ENCODE measurements at regions not wholly inside any gene's neighbourhood (a gene's known extent, or its start where the extent isn't known, plus 50 kb on each side); places are given as distances from the start of the nearest gene placed in this dataset.
"Not testable (repeated sequence)": the region's sequence is repeated elsewhere in the genome, so short reads cannot be mapped to it uniquely, and the experiment has no call there.

DNA sequence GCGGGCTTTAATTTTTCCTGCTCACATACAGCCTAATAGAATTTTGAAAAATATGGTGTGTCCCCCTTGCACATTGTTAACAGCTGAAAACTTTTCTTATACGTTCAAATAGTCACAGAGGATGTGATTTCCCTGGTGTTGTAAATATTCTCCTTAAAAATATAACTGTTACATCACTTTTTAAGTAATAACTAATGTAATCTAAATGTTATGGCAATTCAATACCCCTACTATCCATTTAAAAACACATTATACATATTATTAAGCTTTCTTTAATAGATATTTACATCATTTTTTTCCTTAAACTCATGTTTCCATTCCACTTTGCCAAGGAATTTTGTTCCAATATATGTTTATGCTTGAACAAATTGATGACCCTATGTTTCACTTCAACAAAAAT is 85.5 kb upstream of the S1PR1 start:
- no peak for DNase-seq

DNA sequence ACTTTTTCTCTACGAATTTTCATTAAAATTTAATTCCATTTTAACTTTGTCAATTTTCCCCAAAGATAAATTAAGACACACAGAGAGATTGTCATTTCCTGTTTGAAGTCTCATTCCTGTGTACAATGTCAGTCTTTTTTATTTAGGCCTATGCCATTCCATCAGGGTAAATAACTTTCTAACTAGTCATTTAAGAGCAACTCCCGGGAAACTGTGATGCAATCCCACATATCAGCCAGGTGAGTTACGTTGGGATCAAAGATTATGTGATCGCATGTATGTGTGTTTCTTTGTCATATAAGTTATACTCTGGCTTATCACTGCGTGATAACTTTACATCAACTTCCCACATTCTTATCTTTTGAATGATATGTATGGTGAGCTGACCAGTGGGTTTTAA is 86.1 kb upstream of the S1PR1 start:
- peak; percentile 58 for DNase-seq

DNA sequence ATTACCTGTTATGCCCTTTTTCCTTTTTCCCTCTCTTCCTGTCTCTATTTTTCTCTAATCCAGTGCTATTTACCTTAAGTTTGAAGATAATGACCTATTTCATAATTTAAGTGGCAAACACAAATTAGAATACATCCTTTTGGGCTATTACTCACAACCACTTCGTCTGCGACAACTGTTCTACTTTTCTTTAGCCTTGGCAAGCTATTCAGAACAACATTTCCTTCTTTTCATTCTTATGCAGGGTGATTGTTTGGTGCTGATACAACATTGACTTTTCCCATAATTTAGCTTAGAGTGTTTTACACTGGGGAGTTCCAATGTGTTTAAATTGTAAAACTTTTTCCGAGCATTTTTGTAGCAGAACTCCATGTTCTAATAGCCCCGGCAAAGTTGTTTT is 86.6 kb upstream of the S1PR1 start:
- peak; percentile 71 for DNase-seq

DNA sequence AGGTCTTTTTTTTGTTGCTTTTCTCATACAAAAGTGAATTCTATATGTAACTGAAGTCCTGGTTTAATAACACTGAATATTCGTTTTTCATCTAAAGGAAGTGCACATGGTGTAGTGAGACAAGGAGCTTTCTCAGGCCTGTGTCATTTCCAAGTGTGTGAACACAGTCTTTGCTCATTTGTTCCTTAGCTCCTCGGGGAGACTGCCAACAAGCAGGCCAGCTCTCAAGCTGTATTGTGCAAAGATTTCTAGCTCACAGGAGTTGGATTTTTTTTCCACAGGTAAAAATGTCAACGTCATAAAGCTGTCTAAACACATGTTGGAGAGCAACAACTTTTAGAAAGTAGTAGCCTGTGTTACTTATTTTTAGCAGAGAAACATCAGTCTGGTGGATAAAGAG is 87.8 kb upstream of the S1PR1 start:
- DNase-seq = peak; percentile 79

DNA sequence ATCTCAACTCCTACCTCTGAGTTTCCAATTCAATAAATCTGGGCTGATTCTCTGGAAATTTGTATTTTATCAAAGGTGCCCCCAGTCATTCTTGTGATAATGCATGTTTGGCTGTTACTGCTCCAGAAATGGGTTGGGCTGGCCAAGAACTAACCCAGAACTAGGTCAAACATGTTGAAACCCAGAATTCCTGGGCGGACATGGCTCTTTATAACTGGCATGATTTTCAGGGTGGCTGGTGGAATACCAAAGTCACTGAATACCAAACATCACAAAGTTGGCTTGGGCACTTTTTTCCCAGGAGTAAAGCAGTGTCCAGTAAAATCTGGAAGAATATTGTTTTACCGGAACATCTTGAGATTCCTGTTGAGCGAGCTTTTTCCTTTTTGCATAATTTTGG is 89.4 kb upstream of the S1PR1 start:
- DNase-seq = no peak

DNA sequence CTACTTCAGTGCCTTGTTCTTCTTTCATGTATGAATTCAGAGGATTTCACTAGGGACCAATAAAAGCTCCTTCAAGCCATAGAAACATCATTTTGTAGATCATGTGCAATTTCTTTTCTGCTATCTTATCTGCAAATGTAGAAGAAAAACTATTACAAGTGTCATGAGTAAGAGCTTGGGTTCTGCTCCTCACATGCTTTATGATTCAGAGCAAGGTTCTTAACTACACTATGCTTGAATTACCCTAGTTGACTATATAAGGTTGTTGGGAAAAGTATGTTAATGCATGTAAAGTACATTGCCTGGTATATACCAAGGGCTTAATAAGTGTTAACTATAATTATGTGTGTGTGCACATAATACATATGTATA is 91.4 kb upstream of the S1PR1 start:
- no peak for DNase-seq

DNA sequence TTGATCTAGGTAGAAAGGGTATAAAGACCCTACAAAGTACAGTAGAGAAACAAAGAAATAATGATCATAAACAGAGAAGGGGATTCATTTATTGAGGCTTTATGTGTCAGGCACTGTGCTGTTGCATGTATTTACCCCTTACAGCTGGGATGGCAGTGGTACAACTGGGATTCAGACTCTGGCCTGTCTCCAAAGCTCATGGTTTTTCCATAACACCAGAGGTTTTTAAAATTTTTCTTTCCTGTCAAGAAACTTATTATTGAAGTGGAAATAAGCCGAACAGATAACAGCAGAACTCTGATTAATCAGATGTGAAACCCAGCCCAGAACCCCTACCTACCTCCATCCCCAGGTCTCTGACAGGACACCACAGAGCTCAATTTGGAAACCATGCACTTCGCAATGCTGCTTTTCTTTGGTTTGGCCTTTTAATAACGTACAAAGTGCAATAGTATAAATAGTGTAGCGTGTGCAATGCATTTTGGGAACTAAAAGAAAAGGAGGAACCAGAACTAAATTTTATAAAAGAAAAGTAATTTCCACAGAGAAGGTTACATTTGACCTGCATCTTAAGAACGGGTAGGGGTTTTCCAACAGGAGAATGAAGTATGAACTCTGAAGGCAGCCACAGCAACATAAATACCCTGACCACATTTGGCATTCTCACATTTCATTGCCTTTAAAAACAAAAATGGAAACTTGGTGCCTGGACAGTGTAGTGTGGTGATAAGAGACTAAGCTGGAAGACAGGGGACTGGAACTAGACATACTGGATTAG is 92.0 kb upstream of the S1PR1 start:
- no peak for DNase-seq

DNA sequence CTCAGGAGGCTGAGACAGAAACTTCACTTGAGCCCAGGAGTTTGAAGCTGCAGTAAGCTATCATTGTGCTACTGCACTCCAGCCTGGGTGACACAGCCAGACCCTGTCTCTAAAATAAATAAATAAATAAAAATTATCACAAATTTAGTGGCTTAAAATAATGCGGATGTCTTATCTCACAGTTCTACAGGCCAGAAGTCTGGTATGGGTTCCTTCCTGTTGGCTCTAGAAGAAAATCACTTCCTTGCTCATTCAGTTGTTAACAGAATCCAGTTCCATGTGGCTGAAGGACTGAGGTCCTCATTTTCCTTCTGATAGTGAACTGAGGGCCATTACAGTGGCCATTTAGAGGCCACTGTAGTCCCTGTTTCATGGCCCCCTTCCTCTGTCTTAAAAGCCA is 94.6 kb upstream of the S1PR1 start:
- DNase-seq = peak; percentile 34

DNA sequence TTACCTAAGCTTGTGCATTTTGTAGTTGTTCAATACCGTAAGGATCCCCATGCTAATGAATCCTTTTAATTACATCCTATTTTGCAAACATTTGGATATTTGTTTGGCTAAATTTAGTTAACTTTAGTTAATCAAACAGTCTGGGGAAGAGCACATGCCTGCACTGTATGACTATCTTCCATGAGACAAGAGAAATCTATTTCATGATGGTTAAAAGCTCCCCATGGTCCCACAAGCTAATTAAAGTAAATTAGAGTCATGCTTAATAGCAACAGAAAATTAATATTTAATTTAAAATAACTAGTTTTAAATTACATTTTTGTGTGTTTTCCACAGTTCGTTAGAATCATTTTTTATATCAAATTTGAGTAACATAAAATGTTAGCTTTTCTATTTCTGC is 95.4 kb upstream of the S1PR1 start:
- DNase-seq = no peak

DNA sequence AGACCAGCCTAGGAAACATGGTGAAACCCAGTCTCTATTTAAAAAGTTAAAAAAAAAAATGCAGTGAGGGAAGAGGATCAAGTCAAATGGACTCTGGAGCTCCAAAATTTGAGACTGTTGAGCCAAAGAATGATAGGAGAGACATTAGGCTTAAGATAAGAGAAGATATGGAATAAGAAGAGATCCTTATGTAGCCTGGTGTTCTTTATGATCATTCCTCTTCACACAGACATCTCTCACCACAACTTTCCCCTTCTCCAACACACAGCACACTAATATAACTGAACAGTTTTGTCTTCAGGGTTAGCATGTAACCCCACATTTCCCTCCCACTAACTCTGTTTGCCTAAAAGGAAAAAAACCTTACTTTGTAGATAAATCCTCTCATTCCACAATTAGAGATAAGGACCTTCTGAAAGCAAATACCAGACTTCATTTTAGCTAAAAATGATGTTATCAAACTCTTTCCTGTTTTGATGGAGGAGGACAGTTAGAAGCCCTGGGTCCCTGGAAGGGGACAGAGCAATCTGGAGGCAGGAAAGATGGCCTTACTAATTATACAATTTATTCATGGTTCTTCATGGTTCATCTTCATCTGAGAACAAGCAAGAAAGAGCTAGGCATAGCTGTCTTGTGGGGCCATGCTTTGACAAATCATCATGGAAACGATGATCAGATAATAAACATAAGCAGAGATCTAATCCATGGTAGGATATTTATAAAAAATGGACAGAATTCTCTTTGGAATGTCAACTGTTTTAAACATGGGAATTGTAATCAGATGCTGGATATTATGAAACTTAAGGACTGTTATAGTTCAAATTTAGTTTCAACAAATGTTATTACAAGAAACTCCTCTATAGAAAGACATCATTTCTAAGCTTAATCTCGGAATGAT is 96.7 kb upstream of the S1PR1 start:
- DNase-seq = no peak

DNA sequence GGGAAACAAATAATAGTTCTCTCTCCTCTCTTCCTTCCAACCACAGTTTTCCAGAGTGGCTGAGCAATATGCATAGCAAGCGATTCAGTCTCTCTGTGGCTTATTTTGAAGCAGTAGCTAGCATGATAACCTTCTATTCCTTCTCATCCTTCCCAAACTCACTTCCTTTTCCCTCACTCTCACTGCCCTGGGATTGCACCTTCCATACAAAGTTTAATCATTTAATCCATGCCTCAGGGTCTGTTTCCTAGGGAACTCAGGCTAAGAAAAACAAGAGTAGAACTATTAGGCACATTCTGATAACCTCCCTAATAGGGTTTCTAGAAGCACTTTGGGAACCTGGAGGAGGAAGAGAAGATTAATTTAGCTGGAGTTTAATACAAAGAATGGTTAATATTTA is 97.7 kb upstream of the S1PR1 start:
- DNase-seq = no peak

DNA sequence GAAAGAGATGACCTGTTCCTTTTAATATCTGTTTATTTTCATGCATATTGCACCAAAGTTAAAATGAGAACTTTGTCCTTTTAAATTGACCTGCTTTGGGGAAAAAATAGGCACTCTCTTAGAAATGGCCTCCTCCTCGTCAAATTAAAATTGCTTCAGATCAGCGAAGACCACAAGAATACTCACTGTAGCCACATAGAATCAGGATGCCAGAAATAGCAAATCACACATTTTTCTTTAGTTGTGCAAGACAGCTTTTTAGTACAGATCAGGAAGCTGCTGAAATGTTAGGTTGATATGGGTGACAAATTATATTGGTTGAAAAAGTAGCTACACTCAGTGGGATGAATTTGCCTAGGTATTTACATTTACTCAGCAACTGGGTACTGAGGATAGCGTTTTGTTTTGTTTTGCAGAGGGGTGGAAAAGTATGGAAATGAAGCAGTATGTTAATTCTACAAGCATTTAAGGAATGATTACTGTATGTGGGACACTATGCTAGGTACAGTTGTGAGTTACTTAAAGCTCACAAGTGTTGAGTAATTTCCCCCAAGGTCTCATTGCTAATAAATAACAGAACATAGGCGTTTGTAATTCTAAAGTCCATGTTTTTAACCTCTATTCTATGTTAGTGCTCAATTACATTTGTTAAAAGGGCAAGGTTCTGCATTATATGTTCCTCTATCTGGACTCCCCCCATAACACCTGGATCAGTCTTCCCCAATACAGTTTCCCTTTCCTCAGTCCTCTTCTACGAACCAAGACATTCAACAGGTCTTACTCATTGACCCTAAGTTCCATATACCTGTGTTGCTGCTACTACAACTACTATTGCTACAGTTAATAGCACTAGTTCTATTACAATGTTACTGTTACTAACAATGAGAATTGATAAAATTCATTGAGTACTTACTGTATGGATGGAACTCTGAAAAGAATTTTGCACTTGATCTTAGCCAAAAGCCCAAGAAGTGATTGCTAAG is 99.4 kb upstream of the S1PR1 start:
- DNase-seq = peak; percentile 22

DNA sequence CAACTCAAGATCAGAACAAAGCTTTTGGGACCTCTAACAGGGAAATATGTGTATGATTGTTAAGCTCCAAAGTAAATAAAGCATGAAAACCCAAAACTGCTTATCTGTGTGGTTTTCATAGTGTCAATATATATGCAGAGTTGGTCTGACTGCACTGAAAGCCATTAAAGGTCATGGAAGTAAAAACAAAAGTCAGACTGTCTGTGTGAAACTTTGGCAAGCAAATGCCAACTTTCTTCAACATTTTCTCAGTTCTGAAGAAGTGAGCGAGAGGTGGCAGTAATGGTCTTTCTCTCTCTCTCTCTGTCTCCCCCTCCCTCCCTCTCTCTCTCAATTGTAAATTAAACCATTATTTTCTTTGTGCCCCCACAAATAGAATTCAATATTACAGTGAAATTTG is 100.1 kb upstream of the S1PR1 start:
- DNase-seq = peak; percentile 82

DNA sequence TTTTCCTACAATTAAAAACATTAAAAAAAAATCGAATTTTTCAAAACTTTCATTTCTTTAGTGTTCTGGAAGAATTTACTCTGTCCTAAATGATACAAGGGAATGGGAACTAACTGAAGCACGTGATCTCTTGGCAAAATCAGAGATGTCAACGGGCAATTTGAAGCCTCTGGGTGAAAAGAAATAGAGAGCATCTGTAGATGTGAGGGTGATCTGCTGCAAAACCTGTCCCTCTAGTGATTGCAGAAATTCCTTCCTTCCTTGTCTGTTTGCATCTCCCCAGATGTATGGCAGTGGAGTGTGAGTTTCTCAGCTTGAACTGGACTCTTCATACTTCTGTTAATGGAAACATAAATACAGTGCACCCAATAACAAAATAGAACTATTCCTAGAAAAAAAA is 100.5 kb upstream of the S1PR1 start:
- DNase-seq = peak; percentile 22

DNA sequence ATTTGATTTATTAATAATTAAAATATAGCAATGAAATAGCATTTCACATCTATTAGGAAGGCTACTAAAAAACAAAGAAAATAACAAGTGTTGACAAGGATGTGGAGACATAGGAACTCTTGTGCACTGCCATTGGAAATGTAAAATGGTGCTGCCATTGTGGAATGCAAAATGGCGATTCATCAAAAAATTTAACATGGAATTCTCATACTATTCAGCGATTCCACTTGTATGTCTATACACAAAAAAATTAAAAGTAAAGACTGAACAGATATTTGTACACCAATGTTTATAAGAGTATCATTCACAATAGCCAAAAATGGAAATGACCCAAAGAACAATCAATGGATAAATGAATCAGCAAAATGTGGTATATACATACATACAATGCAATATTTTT is 101.3 kb upstream of the S1PR1 start:
- DNase-seq = no peak

DNA sequence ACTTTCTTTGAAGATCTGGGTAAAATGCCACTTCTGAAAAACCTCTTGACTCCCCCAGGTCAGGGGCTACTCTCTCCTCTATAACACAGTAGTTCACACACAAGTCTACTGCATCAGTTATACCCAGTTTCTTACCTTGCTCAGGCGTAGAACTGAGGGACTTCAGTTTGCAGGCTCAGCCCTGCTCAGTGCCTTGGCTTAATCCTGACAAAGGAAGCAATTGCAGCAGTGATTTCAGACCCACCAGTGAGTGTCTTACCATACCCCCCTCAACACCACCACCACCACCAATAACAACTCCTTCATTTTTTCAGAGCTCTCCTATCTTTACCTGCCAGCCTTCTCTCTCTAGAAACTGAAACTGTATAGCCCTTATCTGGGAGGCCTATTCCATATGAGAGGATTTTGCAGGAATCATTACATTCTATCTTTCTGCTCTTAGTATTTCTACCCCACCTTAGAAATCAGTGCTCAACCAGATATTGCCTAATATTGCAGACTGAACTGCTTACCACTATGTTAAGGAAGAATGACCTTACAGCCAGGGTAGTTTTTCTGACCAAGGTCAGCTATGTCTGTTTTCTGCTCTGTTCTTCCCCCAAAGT is 105.5 kb upstream of the S1PR1 start:
- no peak for DNase-seq

DNA sequence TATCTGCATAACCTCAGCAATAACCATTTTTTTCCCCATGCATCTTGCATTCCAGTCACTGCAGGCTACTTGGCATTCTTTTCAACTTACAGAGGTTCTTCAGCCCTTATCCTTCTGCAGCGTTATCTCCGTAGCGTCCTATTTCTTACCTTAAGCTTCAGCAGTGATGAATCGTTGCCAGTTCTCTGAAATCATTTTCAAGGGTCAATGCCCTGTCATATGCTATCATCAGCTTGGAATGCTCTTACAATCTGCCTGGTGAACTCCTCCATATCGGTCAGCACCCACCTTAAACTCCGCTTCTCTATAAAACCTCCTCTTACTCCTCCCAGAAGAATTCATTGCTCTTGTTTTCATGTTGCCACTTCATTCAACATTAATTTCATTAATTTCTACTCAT is 105.1 kb upstream of the DPH5 start:
- DNase-seq = no peak

DNA sequence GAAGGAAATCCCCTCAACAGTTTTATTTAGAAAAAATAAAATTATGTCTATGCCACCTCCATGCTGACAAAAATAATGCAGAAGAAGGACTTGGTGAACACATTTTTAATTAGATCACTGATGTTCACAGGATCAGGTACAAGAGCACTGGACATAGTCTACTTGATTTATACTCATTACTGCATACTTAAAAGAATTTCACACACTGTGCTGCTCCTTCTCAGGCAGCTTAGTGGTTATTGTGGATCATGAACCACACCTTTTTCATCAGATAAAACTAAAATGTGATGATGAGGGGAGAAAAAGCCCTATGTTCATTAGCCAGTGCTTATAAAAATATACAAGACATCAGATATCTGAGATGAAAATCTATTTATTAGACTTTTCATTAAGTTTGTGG is 103.3 kb upstream of the DPH5 start:
- DNase-seq = no peak

DNA sequence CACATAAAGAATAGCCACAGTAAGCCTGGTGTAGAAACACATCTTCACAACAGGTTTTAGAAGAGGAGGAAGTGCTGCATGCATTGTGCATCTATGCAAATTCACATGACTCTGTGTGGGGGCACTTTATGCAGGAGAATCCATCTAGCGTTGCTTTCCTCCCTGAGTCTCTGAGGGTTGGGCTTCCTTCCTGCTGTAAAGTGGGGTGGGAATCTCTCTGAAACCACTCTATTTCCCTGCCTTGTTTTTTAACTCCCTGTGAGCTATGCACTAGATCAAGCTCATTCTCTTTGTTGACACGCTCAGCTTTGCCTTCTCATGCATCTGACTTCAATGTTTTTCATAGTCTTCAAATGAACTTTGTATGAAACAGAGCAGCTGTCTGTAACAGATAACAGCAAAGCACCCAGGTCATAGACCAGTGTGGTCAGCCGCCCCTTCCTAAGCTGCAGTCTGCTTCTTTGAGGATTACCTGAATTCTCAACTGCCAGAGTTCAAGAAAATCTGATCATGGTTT is 102.7 kb upstream of the DPH5 start:
- DNase-seq = peak; percentile 47

DNA sequence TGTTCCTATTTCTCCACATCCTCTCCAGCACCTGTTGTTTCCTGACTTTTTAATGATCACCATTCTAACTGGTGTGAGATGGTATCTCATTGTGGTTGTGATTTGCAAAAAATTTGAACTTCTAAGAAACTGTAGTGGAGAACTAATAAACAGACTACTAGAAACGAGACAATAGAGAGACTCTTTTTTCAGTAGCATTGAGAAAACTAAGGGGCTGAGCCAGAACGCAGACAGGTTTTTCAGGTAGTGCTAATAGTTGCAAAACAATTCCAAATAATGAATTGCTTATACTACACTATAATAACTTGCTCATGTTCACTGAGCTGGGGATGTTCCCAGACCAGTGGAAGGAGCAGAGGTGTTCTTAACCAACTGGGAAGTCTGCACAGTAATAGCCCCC is 98.8 kb upstream of the DPH5 start:
- DNase-seq = no peak

DNA sequence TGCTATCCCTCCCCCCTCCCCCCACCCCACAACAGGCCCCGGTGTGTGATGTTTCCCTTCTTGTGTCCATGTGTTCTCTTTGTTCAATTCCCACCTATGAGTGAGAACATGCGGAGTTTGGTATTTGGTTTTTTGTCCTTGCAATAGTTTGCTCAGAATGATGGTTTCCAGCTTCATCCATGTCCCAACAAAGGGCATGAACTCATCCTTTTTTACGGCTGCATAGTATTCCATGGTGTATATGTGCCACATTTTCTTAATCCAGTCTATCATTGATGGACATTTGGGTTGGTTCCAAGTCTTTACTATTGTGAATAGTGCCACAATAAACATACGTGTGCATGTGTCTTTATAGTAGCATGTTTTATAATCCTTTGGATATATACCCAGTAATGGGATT is 98.3 kb upstream of the DPH5 start:
- not testable (repeated sequence) for DNase-seq

DNA sequence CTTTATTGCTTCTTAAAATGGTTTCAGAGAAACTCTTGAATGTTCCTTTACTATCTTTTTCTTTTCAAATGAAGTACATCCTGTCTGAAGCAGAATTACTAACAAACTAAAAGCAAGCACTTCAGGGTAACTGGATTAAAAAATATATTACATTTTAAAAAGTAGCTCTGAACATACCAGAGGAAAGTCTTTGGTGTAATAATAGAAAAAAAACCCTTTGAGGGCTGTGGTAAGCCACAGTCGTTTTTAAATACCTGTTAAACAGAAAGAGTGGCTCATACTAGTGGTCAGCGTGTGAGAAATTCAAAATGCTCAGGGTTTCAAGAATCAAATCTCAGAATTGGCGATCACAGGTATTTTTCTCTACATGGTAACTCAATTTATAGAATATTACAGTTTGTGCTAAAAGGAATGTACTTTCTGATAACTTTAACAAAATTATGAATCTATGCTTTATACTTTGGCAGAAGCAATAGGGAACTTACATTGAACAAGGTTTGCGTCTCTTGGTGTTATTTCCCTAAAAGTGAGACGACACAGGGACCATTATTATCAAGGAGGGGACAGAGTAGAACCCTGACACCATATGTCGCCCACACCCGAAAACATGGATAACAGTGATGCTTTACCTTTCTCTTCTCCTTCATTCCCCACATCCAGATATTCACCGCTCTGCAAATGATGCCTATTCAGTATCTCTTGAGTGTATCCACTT is 97.0 kb upstream of the DPH5 start:
- DNase-seq = no peak
